K562 (cell line): ENCODE measurements at regions not wholly inside any gene's neighbourhood (a gene's known extent, or its start where the extent isn't known, plus 50 kb on each side); places are given as distances from the start of the nearest gene placed in this dataset.
A peak's percentile ranks its signal among the peaks of the same experiment; 100 is the strongest.

Source experiments
- ATAC-seq: fragments of 200-7000 bp; cut with Tn5 transposase; 3 replicates; pipeline ENCODE4 v1.9.1; 2020; ENCODE audit warnings: moderate library complexity
- BruUV-seq: library from RNA; stranded (reverse); fragments of 400-500 nt; replicated peaks from 2 replicates; lab custom pipeline; 2021; lab: Mats Ljungman, UMichigan
- CTCF ChIA-PET: fragments of 300-600 bp; formaldehyde crosslinking; extraction: SDS; loops from one replicate; lab custom pipeline; 2021; ENCODE audit warnings: low intra/inter-chr PET ratio; lab: Yijun Ruan, JAX
- POLR2A ChIA-PET: fragments of 300-600, 350-650 bp; sonication (Branson Sonifier 250); formaldehyde crosslinking; extraction: SDS; loops from one replicate; lab custom pipeline; 2021; ENCODE audit warnings: antibody characterized with exemption, inconsistent platforms; lab: Yijun Ruan, JAX
- DNase-seq, 4 experiments: peaks; one replicate each; pipeline versions ENCODE4 v3.0.0 to v3.0.0-alpha.2; 2011 to 2018; ENCODE audit warnings: low spot score in 3 of 4, mixed read lengths in 3 of 4; ENCODE audit errors: extremely low read depth in 1 of 4
- FAIRE-seq: peaks from 2 replicates; lab custom pipeline; 2011; peaks lifted over from hg19 to GRCh38; lab: Jason Lieb, UNC
- H2AFZ ChIP-seq: 2 replicates; pipeline ENCODE4 v1.6.0; 2011; ENCODE audit warnings: low read depth, low read length, control low read depth, inconsistent platforms
- H3K27ac ChIP-seq: fragments of 200-600 bp; 3 replicates; pipeline ENCODE4 v1.8.0; 2011; ENCODE audit warnings: low read depth, mild to moderate bottlenecking, control low read depth, inconsistent platforms, low read length, moderate library complexity, mixed read lengths; ENCODE audit errors: extremely low read depth
- H3K27me3 ChIP-seq, 2 experiments: fragments of 300-600 bp in 1 of 2; 2 replicates in 1 of 2; 3 replicates in 1 of 2; pipeline versions ENCODE4 v1.6.0 to v1.8.0; 2011; ENCODE audit warnings: inconsistent platforms in 2 of 2, low read length in 2 of 2, mild to moderate bottlenecking in 1 of 2, mixed read lengths in 1 of 2, moderate library complexity in 1 of 2; ENCODE audit not compliant: control insufficient read depth in 2 of 2, insufficient read depth in 2 of 2
- H3K36me3 ChIP-seq: fragments of 300-600 bp; 3 replicates; pipeline ENCODE4 v1.8.0; 2011; ENCODE audit warnings: mild to moderate bottlenecking, low read length, inconsistent platforms; ENCODE audit not compliant: control insufficient read depth, insufficient read depth
- H3K4me1 ChIP-seq, 2 experiments: fragments of 200-600 bp in 1 of 2; replicated peaks in 1 of 2; 2 replicates in 1 of 2; 3 replicates in 1 of 2; pipeline versions ENCODE4 v1.5.1 to v1.8.0; 2011; ENCODE audit warnings: inconsistent platforms in 2 of 2, low read length in 2 of 2, mild to moderate bottlenecking in 1 of 2, mixed read lengths in 1 of 2, moderate library complexity in 1 of 2; ENCODE audit not compliant: control insufficient read depth in 2 of 2, insufficient read depth in 2 of 2
- H3K4me2 ChIP-seq: 2 replicates; pipeline ENCODE4 v1.6.1; 2011; ENCODE audit warnings: low read length, control low read depth, inconsistent platforms, mixed read lengths; ENCODE audit not compliant: insufficient read depth
- H3K4me3 ChIP-seq: fragments of 200-600 bp; sonication (generic), shearing (Covaris generic); 2 replicates; pipeline ENCODE4 v1.5.1; 2016; ENCODE audit warnings: control low read depth, inconsistent platforms
- H3K79me2 ChIP-seq: fragments of 200-600 bp; 3 replicates; pipeline ENCODE4 v1.8.0; 2011; ENCODE audit warnings: low read length, inconsistent platforms; ENCODE audit not compliant: control insufficient read depth, insufficient read depth
- H3K9ac ChIP-seq, 2 experiments: 2 replicates each; pipeline versions ENCODE4 v1.6.0 to v1.6.1; 2011; ENCODE audit warnings: low read depth in 2 of 2, low read length in 2 of 2, control low read depth in 1 of 2, inconsistent platforms in 1 of 2, mild to moderate bottlenecking in 1 of 2, mixed read lengths in 1 of 2; ENCODE audit not compliant: insufficient read depth in 1 of 2
- H3K9me1 ChIP-seq: one replicate; pipeline ENCODE4 v1.6.0; 2011; ENCODE audit warnings: inconsistent platforms, mild to moderate bottlenecking, low read length, moderate library complexity; ENCODE audit not compliant: control insufficient read depth, insufficient read depth
- H3K9me3 ChIP-seq: replicated peaks from 2 replicates; pipeline ENCODE4 v1.5.1; 2011; ENCODE audit warnings: low read depth, low read length, inconsistent platforms; ENCODE audit not compliant: control insufficient read depth, insufficient read depth
- H4K20me1 ChIP-seq: replicated peaks from 2 replicates; pipeline ENCODE4 v1.6.1; 2011; ENCODE audit warnings: low read length, inconsistent platforms, mixed read lengths; ENCODE audit not compliant: control insufficient read depth, insufficient read depth
- CLOCK ChIP-seq: fragments of 250-450 bp; sonication (Bioruptor Pico); IDR thresholded peaks from 2 replicates; pipeline ENCODE4 v1.4.0; 2020; ENCODE audit warnings: mild to moderate bottlenecking, moderate library complexity, borderline replicate concordance
- E4F1 ChIP-seq: fragments of 250-450 bp; sonication (Bioruptor Pico); IDR thresholded peaks from 2 replicates; pipeline ENCODE4 v1.5.0; 2021; ENCODE audit warnings: mild to moderate bottlenecking, borderline replicate concordance
- FOXJ3 ChIP-seq: sonication (generic); formaldehyde crosslinking; IDR thresholded peaks from 2 replicates; pipeline ENCODE4 v1.4.0; 2020; ENCODE audit warnings: mild to moderate bottlenecking, missing genetic modification reagents
- FUS ChIP-seq: fragments of 200-400 bp; formaldehyde crosslinking; optimal IDR thresholded peaks from 2 replicates; pipeline ENCODE3; 2017; ENCODE audit warnings: low read depth, low read length
- HMG20A ChIP-seq: fragments of 450-650 bp; formaldehyde crosslinking; conservative IDR thresholded peaks from 2 replicates; pipeline ENCODE4 v1.4.0; 2020; ENCODE audit warnings: mild to moderate bottlenecking, mixed read lengths
- HSF4 ChIP-seq: fragments of 250-450 bp; sonication (Bioruptor Pico); IDR thresholded peaks from 2 replicates; pipeline ENCODE4 v2.1.2; 2022; ENCODE audit warnings: mild to moderate bottlenecking, moderate library complexity, borderline replicate concordance
- KAT8 ChIP-seq: fragments of 450-650 bp; IDR thresholded peaks from 2 replicates; pipeline ENCODE4 v1.6.1; 2016; ENCODE audit warnings: low read depth, mild to moderate bottlenecking
- MNT ChIP-seq, 2 experiments: fragments of 450-650 bp; conservative IDR thresholded peaks; 2 replicates each; pipeline ENCODE4 v1.6.1; 2017; ENCODE audit warnings: mild to moderate bottlenecking in 2 of 2, moderate library complexity in 2 of 2
- NCOA6 ChIP-seq: fragments of 450-650 bp; IDR thresholded peaks from 2 replicates; pipeline ENCODE4 v1.6.1; 2017; ENCODE audit warnings: mild to moderate bottlenecking
- POLR2H ChIP-seq: IDR thresholded peaks from 2 replicates; pipeline ENCODE4 v1.6.1; 2016; ENCODE audit warnings: missing genetic modification characterization, low read depth, mild to moderate bottlenecking, control low read depth, missing compliant biosample characterization, moderate library complexity
- RBM15 ChIP-seq: fragments of 200-400 bp; formaldehyde crosslinking; IDR thresholded peaks from 2 replicates; pipeline ENCODE4 v1.6.1; 2018; ENCODE audit warnings: mild to moderate bottlenecking, low read length, moderate library complexity; ENCODE audit not compliant: insufficient read depth
- RCOR1 ChIP-seq, 2 experiments: IDR thresholded peaks; 2 replicates each; pipeline ENCODE4 v1.6.1; 2012; ENCODE audit warnings: low read depth in 2 of 2, low read length in 2 of 2, borderline replicate concordance in 1 of 2, improper control_type of control experiment in 1 of 2
- SAFB ChIP-seq: fragments of 200-400 bp; formaldehyde crosslinking; IDR thresholded peaks from 2 replicates; pipeline ENCODE4 v1.6.1; 2017; ENCODE audit warnings: low read depth, low read length, borderline replicate concordance
- TCF7L2 ChIP-seq: fragments of 150-350 bp; IDR thresholded peaks from 2 replicates; pipeline ENCODE4 v1.6.1; 2016; ENCODE audit warnings: low read depth, mild to moderate bottlenecking, low read length, moderate library complexity
- TOE1 ChIP-seq, 2 experiments: fragments of 450-650 bp in 1 of 2; sonication (generic) in 1 of 2; formaldehyde crosslinking in 1 of 2; IDR thresholded peaks; 2 replicates each; pipeline versions ENCODE4 v1.7.1 to v1.8.0; 2016 to 2022; ENCODE audit warnings: borderline replicate concordance in 2 of 2, mild to moderate bottlenecking in 2 of 2, antibody characterized with exemption in 1 of 2, inconsistent platforms in 1 of 2, low read depth in 1 of 2, missing genetic modification reagents in 1 of 2, moderate library complexity in 1 of 2
- ZNF717 ChIP-seq: fragments of 250-450 bp; sonication (Bioruptor Pico); IDR thresholded peaks from 2 replicates; pipeline ENCODE4 v1.5.0; 2021
- WGBS: fragments of 100-300 bp; shearing (Covaris generic); methylation state at CpG from one replicate; pipeline ENCODE4 v1.1.6; 2016; ENCODE audit warnings: low coverage, mixed read lengths; ENCODE audit not compliant: insufficient coverage; ENCODE audit errors: missing lambda C conversion rate; 5-methylcytosine and 5-hydroxymethylcytosine counted together
- in situ Hi-C: fragments of 300-500 bp; cut with MboI; formaldehyde crosslinking; loops from 4 replicates; pipeline ENCODE4 v1.15.0; 2018; ENCODE audit warnings: inconsistent platforms, mixed read lengths
- intact Hi-C: fragments of 100-400 bp; cut with micrococcal nuclease; formaldehyde crosslinking; loops from 2 replicates; pipeline ENCODE4 v1.14.2; 2022

GRCh38 chrX:40165206-40165605, 67.4 kb upstream of the BCOR start:
- Histone ChIP-seq H3K27ac (no peak overlapping the region), H3K79me2 (peaks cover 38% of the 10 kb centered on the region), H3K9me1 (no peaks in the 10 kb centered on the region), H3K4me1 (peaks cover 14 to 37% of the 10 kb centered on the region in 2 experiments; a peak in 4 of 5 replicates), H4K20me1 (no peaks in the 10 kb centered on the region), H3K9me3 (no peaks in the 10 kb centered on the region), H3K4me2 (no peak overlapping the region), H3K4me3 (no peak overlapping the region), H2AFZ (no peak overlapping the region), H3K36me3 (peaks cover 3% of the 10 kb centered on the region; the same call in 1 of the 3 replicates), H3K9ac (peak overlapping the region in 1 of 2 experiments; percentile 75; a peak in 2 of 4 replicates), H3K27me3 (no peaks in the 10 kb centered on the region)
- CTCF ChIA-PET: no interaction called here
- FAIRE-seq (no peak), DNase-seq (no peak), ATAC-seq (no peak)
- intact Hi-C loops (no loop called here), in situ Hi-C loops (no loop called here)
- WGBS: no CpG with 5 or more reads among the region's 5 CpGs
- TF ChIP-seq KAT8: no peak
- TF ChIP-seq RBM15: no peak
- no peak for TF ChIP-seq NCOA6
- no peak for TF ChIP-seq FUS
- no peak for TF ChIP-seq POLR2H (tag)
- no peak for TF ChIP-seq E4F1 (CRISPR knock-in tag)
- no peak for TF ChIP-seq FOXJ3 (CRISPR knock-in tag)
- TF ChIP-seq TOE1 (IDR thresholded peaks at IDR 0.05; ENCODE audit: borderline replicate concordance): no peak
- no peak for TF ChIP-seq TOE1 (CRISPR knock-in tag; IDR thresholded peaks at IDR 0.05; ENCODE audit: borderline replicate concordance, low read depth)
- TF ChIP-seq RCOR1 (IDR thresholded peaks at IDR 0.05; ENCODE audit: borderline replicate concordance in 1 of 2, low read depth in 2 of 2, low read length in 2 of 2): no peak
- TF ChIP-seq HMG20A (CRISPR knock-in tag): no peak
- TF ChIP-seq SAFB: no peak
- no peak for TF ChIP-seq MNT (conservative IDR thresholded peaks at IDR 0.05)
- no peak for TF ChIP-seq TCF7L2
- no peak for TF ChIP-seq CLOCK (CRISPR knock-in tag)
- TF ChIP-seq ZNF717 (CRISPR knock-in tag): no peak
- no peak for TF ChIP-seq HSF4
- POLR2A ChIA-PET: interaction anchor here (0.6 to 1.2 kb wide), 6 partner anchors 10 to 582 kb away, joined by 3 to 4 read pairs (median 4); no protein-coding TSS in a partner anchor
- no TSS peak for BruUV-seq
